HCEC 1CT (cell line): ENCODE measurements at regions not wholly inside any gene's neighbourhood (a gene's known extent, or its start where the extent isn't known, plus 50 kb on each side); places are given as distances from the start of the nearest gene placed in this dataset.
"Not testable (repeated sequence)": the region's sequence is repeated elsewhere in the genome, so short reads cannot be mapped to it uniquely, and the experiment has no call there.

Experiments used
- DNase-seq: peaks from one replicate; pipeline ENCODE4 v3.0.0-alpha.2; 2017

- no peak for DNase-seq
Measured at GRCh38 chr11:46223252-46223513, 54.3 kb upstream of the CREB3L1 start.

- no peak for DNase-seq
Measured at GRCh38 chr11:46222490-46223251, 54.8 kb upstream of the CREB3L1 start.

- DNase-seq, result no peak
Measured at GRCh38 chr11:46220313-46220712, 57.1 kb upstream of the CREB3L1 start.

GRCh38 chr11:46216765-46217089 is 60.7 kb upstream of the CREB3L1 start:
- DNase-seq, result no peak

- no peak for DNase-seq
Measured at GRCh38 chr11:46216019-46216764, 61.3 kb upstream of the CREB3L1 start.

- no peak for DNase-seq
Measured at GRCh38 chr11:46215208-46215931, 62.1 kb upstream of the CREB3L1 start.

GRCh38 chr11:46212720-46213119 is 64.7 kb upstream of the CREB3L1 start:
- no peak for DNase-seq

- DNase-seq, result no peak
Measured at GRCh38 chr11:46210856-46211255, 66.6 kb upstream of the CREB3L1 start.

- peak; percentile 90 for DNase-seq
Measured at GRCh38 chr11:46210133-46210636, 67.3 kb upstream of the CREB3L1 start.

- not testable (repeated sequence) for DNase-seq
Measured at GRCh38 chr11:46209624-46210023, 67.8 kb upstream of the CREB3L1 start.

GRCh38 chr11:46208803-46209202 is 68.7 kb upstream of the CREB3L1 start:
- DNase-seq, result no peak

GRCh38 chr11:46207270-46207669 is 70.2 kb upstream of the CREB3L1 start:
- no peak for DNase-seq

- not testable (repeated sequence) for DNase-seq
Measured at GRCh38 chr11:46204415-46204814, 73.0 kb upstream of the CREB3L1 start.

GRCh38 chr11:46203746-46204145 is 73.7 kb upstream of the CREB3L1 start:
- no peak for DNase-seq

GRCh38 chr11:46202696-46203391 is 74.6 kb upstream of the CREB3L1 start:
- no peak for DNase-seq

- DNase-seq, result no peak
Measured at GRCh38 chr11:46202149-46202548, 75.3 kb upstream of the CREB3L1 start.

GRCh38 chr11:46200537-46201281 is 76.8 kb upstream of the CREB3L1 start:
- DNase-seq, result no peak

- DNase-seq, result no peak
Measured at GRCh38 chr11:46198245-46199240, 77.3 kb upstream of the PHF21A start.

- no peak for DNase-seq
Measured at GRCh38 chr11:46197421-46197820, 76.2 kb upstream of the PHF21A start.

GRCh38 chr11:46188017-46188416 is 66.8 kb upstream of the PHF21A start:
- DNase-seq, result no peak

- peak; percentile 86 for DNase-seq
Measured at GRCh38 chr11:46183819-46184218, 62.6 kb upstream of the PHF21A start.
